HL-60 (cell line): ENCODE measurements at regions not wholly inside any gene's neighbourhood (a gene's known extent, or its start where the extent isn't known, plus 50 kb on each side); places are given as distances from the start of the nearest gene placed in this dataset.

ENCODE experiments used
- CTCF ChIP-seq: IDR thresholded peaks from one replicate; pipeline ENCODE4 v1.5.1; 2011; ENCODE audit warnings: low read length, control low read depth, inconsistent platforms; ENCODE audit not compliant: insufficient read depth
- GABPA ChIP-seq: IDR thresholded peaks from 2 replicates; pipeline ENCODE4 v1.6.1; 2012; ENCODE audit warnings: low read depth
- POLR2AphosphoS5 ChIP-seq: IDR thresholded peaks from 2 replicates; pipeline ENCODE4 v1.6.1; 2012; ENCODE audit warnings: low read depth
- REST ChIP-seq: IDR thresholded peaks from 2 replicates; pipeline ENCODE4 v1.6.1; 2012; ENCODE audit warnings: low read depth; ENCODE audit not compliant: insufficient replicate concordance

DNA sequence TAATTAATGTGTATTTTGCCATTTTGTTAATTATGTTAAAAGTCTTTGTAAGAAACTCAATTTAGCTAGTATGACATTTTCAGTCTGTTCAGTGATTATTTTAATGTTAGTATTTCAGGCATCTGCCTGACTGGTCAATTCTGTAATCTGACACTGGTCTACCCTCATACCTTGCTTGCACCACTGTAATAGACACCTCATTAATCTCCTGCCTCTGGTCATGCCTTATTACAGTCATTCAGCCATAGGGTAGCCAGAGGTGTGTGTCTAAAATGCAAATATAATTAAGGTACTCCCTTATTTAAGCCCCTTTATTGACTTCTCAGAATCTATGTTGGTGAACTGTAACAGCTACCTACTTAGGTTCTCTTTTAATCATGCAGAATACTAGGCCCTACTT lies 861.1 kb upstream of the IGFBP7 start:
- TF ChIP-seq CTCF = no peak
- TF ChIP-seq POLR2AphosphoS5 = no peak
- no peak for TF ChIP-seq REST
- TF ChIP-seq GABPA = no peak
